ENCODE measurements at regions not wholly inside any gene's neighbourhood (a gene's known extent, or its start where the extent isn't known, plus 50 kb on each side); places are given as distances from the start of the nearest gene placed in this dataset.
A peak's percentile ranks its signal among the peaks of the same experiment; 100 is the strongest.

DNA sequence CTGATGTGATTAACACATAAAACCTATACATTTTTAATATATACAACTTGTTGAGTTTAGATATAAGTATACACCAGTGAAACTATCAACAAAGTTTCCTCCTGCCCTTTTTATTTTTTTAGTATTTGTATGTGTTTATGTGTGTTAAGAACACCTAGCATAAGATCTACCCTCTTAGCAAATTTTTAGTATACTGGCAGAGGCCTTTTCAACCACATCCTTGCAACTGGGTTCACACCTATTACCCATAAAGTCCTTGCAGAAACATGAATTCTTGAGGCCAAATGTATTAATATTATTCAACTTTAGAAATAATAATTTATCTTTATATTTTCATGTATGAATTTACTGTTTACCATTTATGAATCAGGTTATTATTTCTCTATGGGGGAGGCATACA, 119.7 kb upstream of the CRIM1 start:
- H3K27ac ChIP-seq (ENCODE audit: insufficient read depth in 1 of 2, low read depth in 1 of 2, low read length in 2 of 2, poor library complexity in 1 of 2, severe bottlenecking in 2 of 2) = no peak overlapping the region
- CTCF ChIA-PET = no interaction called here

DNA sequence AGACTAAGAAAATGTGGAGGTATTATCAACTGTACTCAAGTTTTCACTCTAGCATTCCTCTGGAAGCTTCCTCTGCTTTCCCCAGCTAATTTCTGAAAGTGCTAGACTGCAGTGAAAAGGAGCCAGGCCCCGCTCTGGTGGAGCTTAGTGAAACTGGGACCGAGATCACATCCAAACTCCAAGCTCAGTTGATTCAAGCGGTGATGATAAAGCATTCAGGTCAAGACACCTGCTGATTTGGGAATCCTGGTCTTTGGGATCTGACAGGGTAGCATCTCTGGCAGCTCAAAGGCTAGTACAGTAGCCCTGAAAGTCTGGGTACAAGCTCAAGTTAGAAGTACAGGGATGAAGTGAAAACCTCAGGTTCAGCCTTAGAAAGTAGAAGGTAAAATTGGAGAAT, 120.2 kb upstream of the CRIM1 start:
- DNase-seq = no peak
- no peaks in the 10 kb centered on the region for H3K9me3 ChIP-seq (ENCODE audit: control extremely low read depth in 1 of 5, control insufficient read depth in 4 of 5, insufficient read depth in 2 of 5, low read depth in 1 of 5, low read length in 4 of 5)
- no peak overlapping the region for H3K27ac ChIP-seq (ENCODE audit: insufficient read depth in 1 of 2, low read depth in 1 of 2, low read length in 2 of 2, poor library complexity in 1 of 2, severe bottlenecking in 2 of 2)
- H3K27me3 ChIP-seq (replicated peaks in 2 of 5; ENCODE audit: control insufficient read depth in 4 of 5, insufficient read depth in 5 of 5, low read length in 4 of 5) = peaks cover 0 to 9% (median 0%) of the 10 kb centered on the region in 5 experiments
- WGBS (ENCODE audit: insufficient coverage) = 100% methylated on average over 3 of the region's 3 CpGs
- ChIA-PET CTCF (no interaction called here), POLR2A (no interaction called here)
- no peak overlapping the region for H3K4me3 ChIP-seq (ENCODE audit: control insufficient read depth in 1 of 7, extremely low read depth in 1 of 7, insufficient read depth in 4 of 7, low read depth in 2 of 7, low read length in 6 of 7)
- H3K36me3 ChIP-seq (ENCODE audit: control insufficient read depth in 4 of 4, insufficient read depth in 4 of 4, low read length in 3 of 4) = no peaks in the 10 kb centered on the region
- peaks cover 5 to 8% (median 6%) of the 10 kb centered on the region in 4 experiments for H3K4me1 ChIP-seq (ENCODE audit: control extremely low read depth in 1 of 4, control insufficient read depth in 4 of 4, insufficient read depth in 4 of 4, low read length in 3 of 4)

More for the DNA sequence above, 119.7 kb upstream of the CRIM1 start:
- no peak for DNase-seq
- H3K9me3 ChIP-seq (ENCODE audit: control extremely low read depth in 1 of 5, control insufficient read depth in 4 of 5, insufficient read depth in 2 of 5, low read depth in 1 of 5, low read length in 4 of 5) = no peaks in the 10 kb centered on the region
- H3K27me3 ChIP-seq (replicated peaks in 2 of 5; ENCODE audit: control insufficient read depth in 4 of 5, insufficient read depth in 5 of 5, low read length in 4 of 5) = peaks cover 0 to 9% (median 0%) of the 10 kb centered on the region in 5 experiments
- POLR2A ChIA-PET = no interaction called here
- H3K4me3 ChIP-seq (ENCODE audit: control insufficient read depth in 1 of 7, extremely low read depth in 1 of 7, insufficient read depth in 4 of 7, low read depth in 2 of 7, low read length in 6 of 7) = no peak overlapping the region
- H3K4me1 ChIP-seq (ENCODE audit: control extremely low read depth in 1 of 4, control insufficient read depth in 4 of 4, insufficient read depth in 4 of 4, low read length in 3 of 4) = peaks cover 5 to 12% (median 11%) of the 10 kb centered on the region in 4 experiments
- H3K36me3 ChIP-seq (ENCODE audit: control insufficient read depth in 4 of 4, insufficient read depth in 4 of 4, low read length in 3 of 4) = no peaks in the 10 kb centered on the region

DNA sequence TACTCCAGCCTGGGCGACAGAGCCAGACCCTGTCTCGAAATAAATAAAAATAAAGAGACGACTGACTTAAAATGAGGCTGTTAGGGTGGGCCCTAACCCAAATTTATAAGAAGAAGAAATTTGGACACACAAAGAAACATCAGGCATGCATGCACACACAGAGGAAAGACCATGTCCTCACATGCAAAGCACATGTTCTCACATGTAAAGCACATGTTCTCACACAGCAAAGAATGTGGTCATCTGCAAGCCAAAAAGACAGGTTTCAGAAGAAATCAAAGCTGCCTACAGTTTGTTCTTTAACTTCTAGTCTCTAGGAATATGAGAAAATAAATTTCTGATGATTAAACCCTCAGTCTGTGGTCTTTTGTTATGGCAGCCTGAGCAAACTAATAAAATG, 132.3 kb upstream of the CRIM1 start:
- DNase-seq = no peak
- CTCF ChIA-PET = no interaction called here
- WGBS (ENCODE audit: insufficient coverage) = 50% methylated on average over 2 of the region's 3 CpGs
- POLR2A ChIA-PET = no interaction called here
- no peak overlapping the region for H3K4me3 ChIP-seq (ENCODE audit: control insufficient read depth in 1 of 7, extremely low read depth in 1 of 7, insufficient read depth in 4 of 7, low read depth in 2 of 7, low read length in 6 of 7)
- no peaks in the 10 kb centered on the region for H3K27me3 ChIP-seq (replicated peaks in 2 of 5; ENCODE audit: control insufficient read depth in 4 of 5, insufficient read depth in 5 of 5, low read length in 4 of 5)
- no peaks in the 10 kb centered on the region for H3K9me3 ChIP-seq (ENCODE audit: control extremely low read depth in 1 of 5, control insufficient read depth in 4 of 5, insufficient read depth in 2 of 5, low read depth in 1 of 5, low read length in 4 of 5)
- no peaks in the 10 kb centered on the region for H3K4me1 ChIP-seq (ENCODE audit: control extremely low read depth in 1 of 4, control insufficient read depth in 4 of 4, insufficient read depth in 4 of 4, low read length in 3 of 4)
- no peaks in the 10 kb centered on the region for H3K36me3 ChIP-seq (ENCODE audit: control insufficient read depth in 4 of 4, insufficient read depth in 4 of 4, low read length in 3 of 4)
- H3K27ac ChIP-seq (ENCODE audit: insufficient read depth in 1 of 2, low read depth in 1 of 2, low read length in 2 of 2, poor library complexity in 1 of 2, severe bottlenecking in 2 of 2) = no peak overlapping the region

DNA sequence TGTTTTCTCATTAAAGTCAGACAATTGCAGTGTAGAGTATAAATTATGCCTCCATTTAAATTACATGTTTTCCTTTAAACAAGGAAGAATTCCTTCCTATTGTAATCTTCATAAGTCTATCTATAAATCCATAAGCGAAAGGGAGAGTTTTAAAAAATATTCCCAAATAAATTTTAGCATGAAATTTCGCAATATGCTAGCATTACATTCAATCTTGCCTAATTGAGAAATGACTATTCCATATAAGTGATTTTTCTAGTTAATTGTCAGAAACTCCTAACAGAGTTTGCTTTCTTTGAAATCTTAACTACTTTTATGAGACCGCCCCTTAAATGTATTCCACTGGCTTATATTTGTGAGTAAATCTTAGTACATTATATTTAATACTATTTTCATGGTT, 133.1 kb upstream of the CRIM1 start:
- CTCF ChIA-PET = no interaction called here
- no peak for DNase-seq
- H3K27ac ChIP-seq (ENCODE audit: insufficient read depth in 1 of 2, low read depth in 1 of 2, low read length in 2 of 2, poor library complexity in 1 of 2, severe bottlenecking in 2 of 2) = no peak overlapping the region
- no peaks in the 10 kb centered on the region for H3K4me1 ChIP-seq (ENCODE audit: control extremely low read depth in 1 of 4, control insufficient read depth in 4 of 4, insufficient read depth in 4 of 4, low read length in 3 of 4)
- H3K36me3 ChIP-seq (ENCODE audit: control insufficient read depth in 4 of 4, insufficient read depth in 4 of 4, low read length in 3 of 4) = no peaks in the 10 kb centered on the region
- H3K27me3 ChIP-seq (replicated peaks in 2 of 5; ENCODE audit: control insufficient read depth in 4 of 5, insufficient read depth in 5 of 5, low read length in 4 of 5) = no peaks in the 10 kb centered on the region
- POLR2A ChIA-PET = no interaction called here
- H3K4me3 ChIP-seq (ENCODE audit: control insufficient read depth in 1 of 7, extremely low read depth in 1 of 7, insufficient read depth in 4 of 7, low read depth in 2 of 7, low read length in 6 of 7) = no peak overlapping the region
- WGBS (ENCODE audit: insufficient coverage) = no CpG with 5 or more reads among the region's 3 CpGs
- no peaks in the 10 kb centered on the region for H3K9me3 ChIP-seq (ENCODE audit: control extremely low read depth in 1 of 5, control insufficient read depth in 4 of 5, insufficient read depth in 2 of 5, low read depth in 1 of 5, low read length in 4 of 5)

DNA sequence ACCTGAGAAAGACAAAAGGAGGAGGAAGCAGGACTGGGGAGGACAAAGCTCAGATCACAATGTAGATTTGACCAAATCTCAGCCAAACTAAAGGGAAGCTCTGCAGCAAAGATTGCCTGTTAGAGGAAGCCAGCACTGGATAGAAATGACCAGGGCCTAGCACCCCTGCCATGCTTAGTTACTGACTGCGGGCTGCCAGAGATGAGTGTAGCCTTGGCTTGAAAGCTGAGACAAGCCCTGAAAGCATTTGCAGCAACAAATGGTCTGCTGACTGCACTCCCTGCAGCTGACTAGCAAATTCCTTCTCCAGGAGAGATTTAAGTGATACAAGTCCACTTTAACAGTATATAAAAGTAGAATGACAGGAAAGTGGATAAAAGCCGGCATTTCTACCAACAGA, 140.9 kb upstream of the CRIM1 start:
- no peaks in the 10 kb centered on the region for H3K4me1 ChIP-seq (ENCODE audit: control extremely low read depth in 1 of 4, control insufficient read depth in 4 of 4, insufficient read depth in 4 of 4, low read length in 3 of 4)
- CTCF ChIA-PET = no interaction called here
- no peak overlapping the region for H3K4me3 ChIP-seq (ENCODE audit: control insufficient read depth in 1 of 7, extremely low read depth in 1 of 7, insufficient read depth in 4 of 7, low read depth in 2 of 7, low read length in 6 of 7)
- POLR2A ChIA-PET = no interaction called here
- H3K27me3 ChIP-seq (replicated peaks in 2 of 5; ENCODE audit: control insufficient read depth in 4 of 5, insufficient read depth in 5 of 5, low read length in 4 of 5) = no peaks in the 10 kb centered on the region
- WGBS (ENCODE audit: insufficient coverage) = 100% methylated on average over 1 of the region's 2 CpGs
- DNase-seq = no peak
- H3K9me3 ChIP-seq (ENCODE audit: control extremely low read depth in 1 of 5, control insufficient read depth in 4 of 5, insufficient read depth in 2 of 5, low read depth in 1 of 5, low read length in 4 of 5) = peaks cover 0 to 3% (median 0%) of the 10 kb centered on the region in 5 experiments
- H3K27ac ChIP-seq (ENCODE audit: insufficient read depth in 1 of 2, low read depth in 1 of 2, low read length in 2 of 2, poor library complexity in 1 of 2, severe bottlenecking in 2 of 2) = no peak overlapping the region
- H3K36me3 ChIP-seq (ENCODE audit: control insufficient read depth in 4 of 4, insufficient read depth in 4 of 4, low read length in 3 of 4) = no peaks in the 10 kb centered on the region

DNA sequence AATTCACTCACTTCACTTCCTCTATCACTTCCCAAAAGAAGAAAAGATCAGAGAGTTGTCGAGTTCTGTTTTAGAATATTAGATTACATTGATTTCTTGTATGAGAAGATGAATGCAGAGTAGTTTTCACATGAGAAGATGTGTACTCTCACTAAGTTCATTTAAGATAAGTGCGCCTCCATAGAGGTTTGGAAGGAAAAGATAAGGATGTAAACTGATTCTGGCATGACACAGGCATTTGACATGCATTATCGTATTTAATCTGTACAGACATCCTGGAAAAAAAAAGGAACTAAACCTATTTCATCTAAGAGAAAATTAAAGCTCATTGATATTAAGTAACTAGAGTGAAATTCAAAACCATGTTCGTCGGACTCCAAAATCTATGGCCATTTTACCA, 152.2 kb upstream of the CRIM1 start:
- no peak overlapping the region for H3K27ac ChIP-seq (ENCODE audit: insufficient read depth in 1 of 2, low read depth in 1 of 2, low read length in 2 of 2, poor library complexity in 1 of 2, severe bottlenecking in 2 of 2)
- 0% methylated on average over 1 of the region's 5 CpGs for WGBS (ENCODE audit: insufficient coverage)
- no peaks in the 10 kb centered on the region for H3K27me3 ChIP-seq (replicated peaks in 2 of 5; ENCODE audit: control insufficient read depth in 4 of 5, insufficient read depth in 5 of 5, low read length in 4 of 5)
- H3K4me1 ChIP-seq (ENCODE audit: control extremely low read depth in 1 of 4, control insufficient read depth in 4 of 4, insufficient read depth in 4 of 4, low read length in 3 of 4) = peaks cover 0 to 6% (median 0%) of the 10 kb centered on the region in 4 experiments
- POLR2A ChIA-PET = no interaction called here
- H3K36me3 ChIP-seq (ENCODE audit: control insufficient read depth in 4 of 4, insufficient read depth in 4 of 4, low read length in 3 of 4) = no peaks in the 10 kb centered on the region
- H3K4me3 ChIP-seq (ENCODE audit: control insufficient read depth in 1 of 7, extremely low read depth in 1 of 7, insufficient read depth in 4 of 7, low read depth in 2 of 7, low read length in 6 of 7) = no peak overlapping the region
- peaks cover 0 to 6% (median 0%) of the 10 kb centered on the region in 5 experiments for H3K9me3 ChIP-seq (ENCODE audit: control extremely low read depth in 1 of 5, control insufficient read depth in 4 of 5, insufficient read depth in 2 of 5, low read depth in 1 of 5, low read length in 4 of 5)
- DNase-seq = peak; percentile 15 to 52 (median 36)
- CTCF ChIA-PET = no interaction called here

DNA sequence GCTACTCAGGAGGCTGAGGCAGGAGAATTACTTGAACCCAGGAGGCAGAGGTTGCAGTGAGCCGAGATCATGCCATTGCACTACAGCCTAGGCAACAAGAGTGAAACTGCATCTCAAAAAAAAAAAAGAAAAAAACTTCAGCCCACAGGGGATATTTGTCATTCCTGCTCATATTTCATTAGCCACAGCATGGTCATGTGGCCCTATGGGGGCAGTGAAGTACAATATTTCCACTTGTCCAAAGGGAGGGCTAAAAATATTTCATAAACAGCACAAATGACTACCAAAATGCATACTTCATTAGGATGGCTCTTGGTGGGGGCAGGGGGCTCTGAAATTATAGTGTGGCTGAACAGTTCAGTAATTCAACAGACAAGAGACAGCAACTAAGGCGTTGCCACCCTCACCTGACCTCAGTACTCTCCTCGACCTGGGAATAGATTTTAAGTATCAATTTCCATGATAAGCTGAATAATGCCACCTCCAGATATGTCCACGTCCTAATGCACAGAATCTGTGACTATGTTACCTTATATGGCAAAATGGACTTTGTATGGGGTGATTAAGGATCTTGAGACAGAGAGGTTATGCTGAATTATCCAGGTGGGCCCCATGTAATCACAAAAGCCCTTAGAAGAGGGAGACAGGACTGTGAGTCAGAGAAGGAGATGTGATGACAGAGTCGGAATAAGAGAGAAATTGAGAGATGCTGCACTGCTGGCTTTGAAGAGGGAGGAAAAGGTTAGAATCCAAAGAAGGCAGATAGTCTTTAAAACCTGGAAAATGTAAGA, 158.2 kb upstream of the CRIM1 start:
- no peak for DNase-seq
- Histone ChIP-seq H3K36me3 (ENCODE audit: control insufficient read depth in 4 of 4, insufficient read depth in 4 of 4, low read length in 3 of 4) (no peaks in the 10 kb centered on the region), H3K27ac (ENCODE audit: insufficient read depth in 1 of 2, low read depth in 1 of 2, low read length in 2 of 2, poor library complexity in 1 of 2, severe bottlenecking in 2 of 2) (no peak overlapping the region), H3K27me3 (replicated peaks in 2 of 5; ENCODE audit: control insufficient read depth in 4 of 5, insufficient read depth in 5 of 5, low read length in 4 of 5) (no peaks in the 10 kb centered on the region), H3K4me3 (ENCODE audit: control insufficient read depth in 1 of 7, extremely low read depth in 1 of 7, insufficient read depth in 4 of 7, low read depth in 2 of 7, low read length in 6 of 7) (no peak overlapping the region), H3K9me3 (ENCODE audit: control extremely low read depth in 1 of 5, control insufficient read depth in 4 of 5, insufficient read depth in 2 of 5, low read depth in 1 of 5, low read length in 4 of 5) (peaks cover 0 to 6% (median 0%) of the 10 kb centered on the region in 5 experiments), H3K4me1 (ENCODE audit: control extremely low read depth in 1 of 4, control insufficient read depth in 4 of 4, insufficient read depth in 4 of 4, low read length in 3 of 4) (no peaks in the 10 kb centered on the region)
- CTCF ChIA-PET = no interaction called here
- 97% methylated on average over 4 of the region's 5 CpGs for WGBS (ENCODE audit: insufficient coverage)
- POLR2A ChIA-PET = no interaction called here

Measured in common myeloid progenitor, CD34-positive (primary cell).